ENCODE measurements at regions not wholly inside any gene's neighbourhood (a gene's known extent, or its start where the extent isn't known, plus 50 kb on each side); places are given as distances from the start of the nearest gene placed in this dataset.

- ChIA-PET CTCF (no interaction called here), POLR2A (no interaction called here)
- H3K9ac ChIP-seq, result no peak overlapping the region
- H3K9me3 ChIP-seq, result no peaks in the 10 kb centered on the region
- no peaks in the 10 kb centered on the region for H3K9me2 ChIP-seq
- no peaks in the 10 kb centered on the region for H4K20me1 ChIP-seq (ENCODE audit: insufficient read depth)
- no peak overlapping the region for H3K4me3 ChIP-seq (ENCODE audit: low read depth in 2 of 2, low read length in 1 of 2)
- H3F3A ChIP-seq (replicated peaks; ENCODE audit: insufficient read depth), result no peaks in the 10 kb centered on the region
- no peaks in the 10 kb centered on the region for H3K4me1 ChIP-seq (ENCODE audit: control insufficient read depth in 1 of 2, insufficient read depth in 2 of 2, low read depth in 1 of 2, low read length in 1 of 2)
- H3K4me2 ChIP-seq, result no peak overlapping the region
- H3K27ac ChIP-seq (ENCODE audit: low read depth in 2 of 2, low read length in 1 of 2), result no peak overlapping the region
- TF ChIP-seq REST (IDR thresholded peaks at IDR 0.05; ENCODE audit: low read depth, low read length), result no peak
- TF ChIP-seq ELF1 (IDR thresholded peaks at IDR 0.05), result no peak
- no peak for TF ChIP-seq SIN3A (IDR thresholded peaks at IDR 0.05; ENCODE audit: borderline replicate concordance, low read depth, low read length)
- TF ChIP-seq USF2 (IDR thresholded peaks at IDR 0.05; ENCODE audit: borderline replicate concordance, low read depth, low read length), result no peak
- TF ChIP-seq GABPA (IDR thresholded peaks at IDR 0.05; ENCODE audit: low read depth), result no peak
- no peak for TF ChIP-seq RXRA (IDR thresholded peaks at IDR 0.05; ENCODE audit: borderline replicate concordance, low read depth)
- no peak for TF ChIP-seq TEAD4 (IDR thresholded peaks at IDR 0.05; ENCODE audit: borderline replicate concordance, insufficient read depth)
- no peak for TF ChIP-seq NRF1 (IDR thresholded peaks at IDR 0.05; ENCODE audit: low read depth, low read length)
- no peak for TF ChIP-seq FOXM1 (IDR thresholded peaks at IDR 0.05; ENCODE audit: low read depth)
- TF ChIP-seq MEF2A (IDR thresholded peaks at IDR 0.05; ENCODE audit: borderline replicate concordance, low read depth), result no peak
- no peak for TF ChIP-seq GATA2 (CRISPR knock-in tag; IDR thresholded peaks at IDR 0.05)
- TF ChIP-seq PBX3 (IDR thresholded peaks at IDR 0.05), result no peak
- TF ChIP-seq IRF3 (IDR thresholded peaks at IDR 0.05; ENCODE audit: low read depth, low read length), result no peak
- TF ChIP-seq YY1 (IDR thresholded peaks at IDR 0.05; ENCODE audit: low read depth), result no peak
- no peak for TF ChIP-seq TCF12 (IDR thresholded peaks at IDR 0.05)
- no peaks in the 10 kb centered on the region for H3K79me2 ChIP-seq (ENCODE audit: insufficient read depth)
- no peak overlapping the region for H2AFZ ChIP-seq (ENCODE audit: low read depth)
- H3K27me3 ChIP-seq (ENCODE audit: insufficient read depth), result no peaks in the 10 kb centered on the region
- WGBS (ENCODE audit: low lambda C conversion rate), result 13% methylated on average over 1 of the region's 1 CpG
- H3K36me3 ChIP-seq (replicated peaks in 1 of 2; ENCODE audit: control insufficient read depth in 1 of 2, insufficient read depth in 2 of 2, low read length in 1 of 2), result no peaks in the 10 kb centered on the region
- DNase-seq, result no peak
Measured at GRCh38 chr9:75639971-75640610, 250.4 kb upstream of the PCSK5 start.
